ENCODE measurements at regions not wholly inside any gene's neighbourhood (a gene's known extent, or its start where the extent isn't known, plus 50 kb on each side); places are given as distances from the start of the nearest gene placed in this dataset.

DNA sequence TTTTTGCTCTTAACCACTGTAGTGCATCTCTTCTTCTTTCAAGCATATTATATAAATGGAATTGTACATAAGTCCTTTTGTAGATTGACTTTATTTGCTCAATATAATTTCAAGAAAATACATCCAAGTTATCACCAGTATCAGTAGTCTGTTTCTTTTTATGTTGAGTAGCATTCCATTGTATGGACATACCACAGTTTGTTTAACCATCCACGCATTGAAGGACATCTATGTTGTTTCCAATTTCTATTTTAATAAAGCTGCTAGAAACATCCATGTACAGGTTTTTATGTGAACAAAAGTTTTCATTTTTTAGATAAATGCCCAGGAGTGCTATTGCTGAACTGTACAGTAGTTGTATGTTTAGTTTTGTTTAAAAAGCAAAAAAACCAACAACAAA lies 387.5 kb upstream of the SOX11 start:
- Histone ChIP-seq H3K4me3 (ENCODE audit: low read length) (no peak overlapping the region), H4K20me1 (ENCODE audit: control insufficient read depth, insufficient read depth, low read depth, low read length) (no peaks in the 10 kb centered on the region), H3K4me2 (ENCODE audit: low read length) (no peak overlapping the region), H3K79me2 (ENCODE audit: control insufficient read depth, low read length) (no peaks in the 10 kb centered on the region), H3K9me3 (ENCODE audit: control insufficient read depth, insufficient read depth, low read length) (no peaks in the 10 kb centered on the region), H3K27ac (ENCODE audit: low read depth, low read length) (no peak overlapping the region), H3K9me2 (replicated peaks; ENCODE audit: control insufficient read depth, low read length) (no peaks in the 10 kb centered on the region), H3K36me3 (ENCODE audit: control insufficient read depth, low read length) (no peaks in the 10 kb centered on the region), H3K4me1 (ENCODE audit: control insufficient read depth, low read length) (no peaks in the 10 kb centered on the region), H3F3A (ENCODE audit: control insufficient read depth, insufficient read depth) (no peaks in the 10 kb centered on the region), H3K27me3 (ENCODE audit: control insufficient read depth, low read length) (no peaks in the 10 kb centered on the region)
- no peak for TF ChIP-seq EZH2phosphoT487 (IDR thresholded peaks at IDR 0.05; ENCODE audit: borderline replicate concordance, low read length)
- TF ChIP-seq, protein P1, sequence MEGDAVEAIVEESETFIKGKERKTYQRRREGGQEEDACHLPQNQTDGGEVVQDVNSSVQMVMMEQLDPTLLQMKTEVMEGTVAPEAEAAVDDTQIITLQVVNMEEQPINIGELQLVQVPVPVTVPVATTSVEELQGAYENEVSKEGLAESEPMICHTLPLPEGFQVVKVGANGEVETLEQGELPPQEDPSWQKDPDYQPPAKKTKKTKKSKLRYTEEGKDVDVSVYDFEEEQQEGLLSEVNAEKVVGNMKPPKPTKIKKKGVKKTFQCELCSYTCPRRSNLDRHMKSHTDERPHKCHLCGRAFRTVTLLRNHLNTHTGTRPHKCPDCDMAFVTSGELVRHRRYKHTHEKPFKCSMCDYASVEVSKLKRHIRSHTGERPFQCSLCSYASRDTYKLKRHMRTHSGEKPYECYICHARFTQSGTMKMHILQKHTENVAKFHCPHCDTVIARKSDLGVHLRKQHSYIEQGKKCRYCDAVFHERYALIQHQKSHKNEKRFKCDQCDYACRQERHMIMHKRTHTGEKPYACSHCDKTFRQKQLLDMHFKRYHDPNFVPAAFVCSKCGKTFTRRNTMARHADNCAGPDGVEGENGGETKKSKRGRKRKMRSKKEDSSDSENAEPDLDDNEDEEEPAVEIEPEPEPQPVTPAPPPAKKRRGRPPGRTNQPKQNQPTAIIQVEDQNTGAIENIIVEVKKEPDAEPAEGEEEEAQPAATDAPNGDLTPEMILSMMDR (IDR thresholded peaks at IDR 0.05; ENCODE audit: low read depth, low read length, poor library complexity, severe bottlenecking): no peak

DNA sequence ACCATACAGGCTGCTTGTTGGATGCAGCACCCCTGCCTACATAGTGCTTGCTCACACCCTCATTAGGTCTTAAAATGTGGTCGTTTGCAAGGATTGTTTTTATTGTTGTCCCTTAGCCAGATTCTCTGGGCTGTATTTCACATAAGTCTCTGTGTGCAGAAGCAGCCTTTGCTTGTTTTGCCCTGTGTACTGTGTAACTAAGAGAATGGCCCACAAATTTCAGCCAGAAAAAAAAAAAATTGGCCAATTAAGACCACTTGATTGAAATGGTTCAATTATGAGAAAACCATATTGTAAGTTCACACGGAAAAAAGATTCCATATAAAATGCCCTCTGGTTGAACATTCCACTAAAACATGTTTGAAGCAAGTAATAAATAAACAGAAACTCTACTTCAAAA lies 377.1 kb upstream of the SOX11 start:
- no peak for TF ChIP-seq EZH2phosphoT487 (IDR thresholded peaks at IDR 0.05; ENCODE audit: borderline replicate concordance, low read length)
- TF ChIP-seq, protein P1 (IDR thresholded peaks at IDR 0.05; ENCODE audit: low read depth, low read length, poor library complexity, severe bottlenecking): no peak
- Histone ChIP-seq H4K20me1 (ENCODE audit: control insufficient read depth, insufficient read depth, low read depth, low read length) (no peaks in the 10 kb centered on the region), H3F3A (ENCODE audit: control insufficient read depth, insufficient read depth) (no peaks in the 10 kb centered on the region), H3K4me2 (ENCODE audit: low read length) (no peak overlapping the region), H3K9me2 (replicated peaks; ENCODE audit: control insufficient read depth, low read length) (no peaks in the 10 kb centered on the region), H3K27ac (ENCODE audit: low read depth, low read length) (no peak overlapping the region), H3K79me2 (ENCODE audit: control insufficient read depth, low read length) (no peaks in the 10 kb centered on the region), H3K9me3 (ENCODE audit: control insufficient read depth, insufficient read depth, low read length) (no peaks in the 10 kb centered on the region), H3K36me3 (ENCODE audit: control insufficient read depth, low read length) (no peaks in the 10 kb centered on the region), H3K4me1 (ENCODE audit: control insufficient read depth, low read length) (no peaks in the 10 kb centered on the region), H3K27me3 (ENCODE audit: control insufficient read depth, low read length) (no peaks in the 10 kb centered on the region), H3K4me3 (ENCODE audit: low read length) (no peak overlapping the region)

- H3K79me2 ChIP-seq (ENCODE audit: control insufficient read depth, low read length): no peaks in the 10 kb centered on the region
- no peak overlapping the region for H3K4me2 ChIP-seq (ENCODE audit: low read length)
- no peaks in the 10 kb centered on the region for H3K36me3 ChIP-seq (ENCODE audit: control insufficient read depth, low read length)
- no peak overlapping the region for H3K27ac ChIP-seq (ENCODE audit: low read depth, low read length)
- H3K9me2 ChIP-seq (replicated peaks; ENCODE audit: control insufficient read depth, low read length): no peaks in the 10 kb centered on the region
- H3K9me3 ChIP-seq (ENCODE audit: control insufficient read depth, insufficient read depth, low read length): no peaks in the 10 kb centered on the region
- H3F3A ChIP-seq (ENCODE audit: control insufficient read depth, insufficient read depth): no peaks in the 10 kb centered on the region
- no peaks in the 10 kb centered on the region for H3K27me3 ChIP-seq (ENCODE audit: control insufficient read depth, low read length)
- H3K4me1 ChIP-seq (ENCODE audit: control insufficient read depth, low read length): no peaks in the 10 kb centered on the region
- no peaks in the 10 kb centered on the region for H4K20me1 ChIP-seq (ENCODE audit: control insufficient read depth, insufficient read depth, low read depth, low read length)
- no peak overlapping the region for H3K4me3 ChIP-seq (ENCODE audit: low read length)
- TF ChIP-seq, protein P1 (IDR thresholded peaks at IDR 0.05; ENCODE audit: low read depth, low read length, poor library complexity, severe bottlenecking): no peak
- TF ChIP-seq EZH2phosphoT487 (IDR thresholded peaks at IDR 0.05; ENCODE audit: borderline replicate concordance, low read length): no peak
Measured at GRCh38 chr2:5315512-5315911, 376.7 kb upstream of the SOX11 start.
